OCI-LY1 (cell line): ENCODE measurements at regions not wholly inside any gene's neighbourhood (a gene's known extent, or its start where the extent isn't known, plus 50 kb on each side); places are given as distances from the start of the nearest gene placed in this dataset.

Experiments used
- EZH2 ChIP-seq: fragments of 200-600 bp; sonication (generic), shearing (Covaris generic); IDR thresholded peaks from 2 replicates; pipeline ENCODE4 v1.8.0; 2017; ENCODE audit warnings: borderline replicate concordance, mixed run types, mild to moderate bottlenecking, antibody characterized with exemption, low read length, moderate library complexity, mixed read lengths
- TF ChIP-seq, protein P1 (sequence below): fragments of 200-600 bp; sonication (generic), shearing (Covaris generic); IDR thresholded peaks from 2 replicates; pipeline ENCODE4 v1.5.1; 2017; ENCODE audit warnings: mild to moderate bottlenecking, antibody characterized with exemption, low read length, moderate library complexity, mixed read lengths

- no peak for TF ChIP-seq EZH2
- TF ChIP-seq, protein P1, sequence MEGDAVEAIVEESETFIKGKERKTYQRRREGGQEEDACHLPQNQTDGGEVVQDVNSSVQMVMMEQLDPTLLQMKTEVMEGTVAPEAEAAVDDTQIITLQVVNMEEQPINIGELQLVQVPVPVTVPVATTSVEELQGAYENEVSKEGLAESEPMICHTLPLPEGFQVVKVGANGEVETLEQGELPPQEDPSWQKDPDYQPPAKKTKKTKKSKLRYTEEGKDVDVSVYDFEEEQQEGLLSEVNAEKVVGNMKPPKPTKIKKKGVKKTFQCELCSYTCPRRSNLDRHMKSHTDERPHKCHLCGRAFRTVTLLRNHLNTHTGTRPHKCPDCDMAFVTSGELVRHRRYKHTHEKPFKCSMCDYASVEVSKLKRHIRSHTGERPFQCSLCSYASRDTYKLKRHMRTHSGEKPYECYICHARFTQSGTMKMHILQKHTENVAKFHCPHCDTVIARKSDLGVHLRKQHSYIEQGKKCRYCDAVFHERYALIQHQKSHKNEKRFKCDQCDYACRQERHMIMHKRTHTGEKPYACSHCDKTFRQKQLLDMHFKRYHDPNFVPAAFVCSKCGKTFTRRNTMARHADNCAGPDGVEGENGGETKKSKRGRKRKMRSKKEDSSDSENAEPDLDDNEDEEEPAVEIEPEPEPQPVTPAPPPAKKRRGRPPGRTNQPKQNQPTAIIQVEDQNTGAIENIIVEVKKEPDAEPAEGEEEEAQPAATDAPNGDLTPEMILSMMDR = no peak
Observed at GRCh38 chr13:99698816-99699099, 197.5 kb downstream of the TM9SF2 start.
